Epithelial cell of esophagus (primary cell): ENCODE measurements at regions not wholly inside any gene's neighbourhood (a gene's known extent, or its start where the extent isn't known, plus 50 kb on each side); places are given as distances from the start of the nearest gene placed in this dataset.
A peak's percentile ranks its signal among the peaks of the same experiment; 100 is the strongest.

Experiments used
- DNase-seq: peaks from one replicate; pipeline ENCODE4 v3.0.0; 2010; ENCODE audit warnings: low read depth
- H3K4me3 ChIP-seq: 2 replicates; pipeline ENCODE4 v1.5.1; 2011; ENCODE audit warnings: mild to moderate bottlenecking, low read length, control low read depth
- CTCF ChIP-seq: IDR thresholded peaks from 2 replicates; pipeline ENCODE4 v1.5.1; 2011; ENCODE audit warnings: low read depth, mild to moderate bottlenecking, low read length, control low read depth, inconsistent platforms; ENCODE audit not compliant: insufficient read depth; ENCODE audit errors: missing control alignments

- TF ChIP-seq CTCF = no peak
- no peak for DNase-seq
- no peak overlapping the region for H3K4me3 ChIP-seq
Measured at GRCh38 chr5:135248801-135249231, 150.2 kb downstream of the MACROH2A1 start.

GRCh38 chr5:135246923-135247795 lies 151.9 kb downstream of the MACROH2A1 start:
- no peak for TF ChIP-seq CTCF
- peak; percentile 94 for DNase-seq
- no peak overlapping the region for H3K4me3 ChIP-seq

GRCh38 chr5:135246605-135246922 lies 152.5 kb downstream of the MACROH2A1 start:
- H3K4me3 ChIP-seq = no peak overlapping the region
- TF ChIP-seq CTCF = no peak

GRCh38 chr5:135245521-135246499 lies 153.2 kb downstream of the MACROH2A1 start:
- TF ChIP-seq CTCF = peak; percentile 12
- no peak overlapping the region for H3K4me3 ChIP-seq
- DNase-seq = peak; percentile 86

More at GRCh38 chr5:135246605-135246922, 152.5 kb downstream of the MACROH2A1 start:
- no peak for DNase-seq

- DNase-seq = no peak
- no peak for TF ChIP-seq CTCF
- no peak overlapping the region for H3K4me3 ChIP-seq
Measured at GRCh38 chr5:135244620-135245021, 154.4 kb downstream of the MACROH2A1 start.

GRCh38 chr5:135243556-135244285 lies 155.3 kb downstream of the MACROH2A1 start:
- no peak for DNase-seq
- H3K4me3 ChIP-seq = no peak overlapping the region
- TF ChIP-seq CTCF = no peak
